Umbilical cord (tissue), 1 donor: ENCODE measurements at regions not wholly inside any gene's neighbourhood (a gene's known extent, or its start where the extent isn't known, plus 50 kb on each side); places are given as distances from the start of the nearest gene placed in this dataset.

Source experiments
- DNase-seq: peaks from one replicate; pipeline ENCODE4 v3.0.0-alpha.2; 2015; ENCODE audit warnings: low spot score

GRCh38 chr1:219669556-219669955 lies 56.7 kb upstream of the ZC3H11B start:
- DNase-seq, result no peak

- no peak for DNase-seq
Observed at GRCh38 chr1:219669042-219669441, 56.1 kb upstream of the ZC3H11B start.

DNA sequence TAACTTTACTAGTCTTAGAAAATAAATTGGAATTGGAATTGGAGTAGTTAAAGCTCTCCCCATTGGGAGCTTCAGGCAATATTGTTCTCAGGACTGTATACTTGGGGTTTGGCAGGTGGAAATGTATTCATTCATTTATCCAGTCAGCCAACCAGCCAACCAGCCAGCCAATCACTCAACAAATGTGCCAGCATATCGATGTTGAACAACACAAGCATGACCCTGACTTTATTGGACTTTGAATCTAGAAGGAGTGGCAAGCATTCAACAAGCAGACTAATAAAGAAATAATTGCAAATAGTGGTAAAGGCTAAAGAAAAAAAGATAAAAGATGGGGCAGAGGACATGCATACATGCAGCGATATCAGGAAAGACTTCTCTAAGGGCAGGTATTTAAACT lies 55.5 kb upstream of the ZC3H11B start:
- no peak for DNase-seq

- DNase-seq, result no peak
Observed at GRCh38 chr1:219666242-219666641, 53.3 kb upstream of the ZC3H11B start.

- DNase-seq, result no peak
Observed at GRCh38 chr1:219665089-219665488, 52.2 kb upstream of the ZC3H11B start.

DNA sequence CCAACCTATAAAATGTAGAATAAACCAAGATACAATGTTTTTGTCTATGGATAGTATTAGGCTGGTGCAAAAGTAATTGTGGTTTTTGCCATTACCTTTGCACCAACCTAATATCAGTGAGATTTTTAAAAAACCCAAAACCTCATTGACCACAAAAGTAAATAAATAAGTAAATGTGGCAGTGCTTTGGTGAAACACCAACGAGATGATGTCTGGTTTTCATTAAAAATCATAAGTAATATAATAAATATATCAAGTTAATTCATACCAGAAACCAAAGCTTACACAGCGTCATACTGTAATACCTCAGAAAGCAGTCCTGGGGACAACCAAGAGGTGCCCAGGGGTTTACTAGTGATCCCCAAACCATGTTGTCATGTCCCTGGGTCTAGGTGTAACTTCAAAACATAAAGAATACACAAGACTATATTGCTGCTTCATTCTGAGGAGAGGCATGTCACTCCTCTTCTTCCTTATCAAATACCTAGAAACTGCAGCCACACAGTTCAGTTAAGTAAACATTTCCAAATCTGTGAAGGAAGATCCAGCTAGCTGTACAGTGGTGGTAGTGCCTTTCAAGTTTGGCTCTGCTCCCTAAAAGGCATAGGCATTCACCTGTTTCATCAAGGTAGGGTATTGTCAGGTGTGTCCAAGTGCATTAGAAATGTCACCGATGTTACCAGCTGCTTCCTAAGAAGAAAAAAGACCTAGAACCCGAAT lies 51.6 kb upstream of the ZC3H11B start:
- DNase-seq, result no peak
